A549 (cell line): ENCODE measurements at regions not wholly inside any gene's neighbourhood (a gene's known extent, or its start where the extent isn't known, plus 50 kb on each side); places are given as distances from the start of the nearest gene placed in this dataset.

Experiments used
- ATAC-seq, 2 experiments: fragments of 200-7000 bp in 1 of 2; fragments of >200 bp in 1 of 2; cut with Nextera tagmentation in 1 of 2; cut with Tn5 transposase in 1 of 2; 3 replicates each; pipeline versions ENCODE4 v1.8.0 to v1.9.1; 2018 to 2020; ENCODE audit warnings: mild to moderate bottlenecking in 1 of 2, moderate library complexity in 1 of 2
- CTCF ChIA-PET: fragments of 300-600 bp; sonication (Branson Sonifier 250); formaldehyde crosslinking; extraction: SDS; loops from one replicate; lab custom pipeline; 2021; ENCODE audit warnings: antibody characterized with exemption, inconsistent platforms; lab: Yijun Ruan, JAX
- POLR2A ChIA-PET: fragments of 350-600 bp; formaldehyde crosslinking; extraction: SDS; loops from one replicate; lab custom pipeline; 2021; ENCODE audit warnings: antibody characterized with exemption, inconsistent platforms; lab: Yijun Ruan, JAX
- DNase-seq, 2 experiments: peaks; one replicate each; pipeline versions ENCODE4 v3.0.0 to v3.0.0-alpha.2; 2011 to 2016; ENCODE audit warnings: low read depth in 1 of 2, low spot score in 1 of 2
- FAIRE-seq: peaks from 2 replicates; lab custom pipeline; 2011; peaks lifted over from hg19 to GRCh38; lab: Jason Lieb, UNC
- H3K27ac ChIP-seq, 2 experiments: fragments of >200 bp; sonication (Bioruptor Twin); formaldehyde crosslinking; 3 replicates each; pipeline ENCODE4 v1.5.1; 2016 to 2017
- H3K4me1 ChIP-seq: fragments of >200 bp; sonication (Bioruptor Twin); formaldehyde crosslinking; 3 replicates; pipeline ENCODE4 v1.6.1; 2016
- H3K4me2 ChIP-seq: fragments of >200 bp; sonication (Bioruptor Twin); formaldehyde crosslinking; 3 replicates; pipeline ENCODE4 v1.6.1; 2016
- H3K4me3 ChIP-seq: fragments of >200 bp; sonication (Bioruptor Twin); formaldehyde crosslinking; 3 replicates; pipeline ENCODE4 v1.5.1; 2016
- H3K9me3 ChIP-seq: fragments of >200 bp; sonication (Bioruptor Twin); formaldehyde crosslinking; 3 replicates; pipeline ENCODE4 v1.6.1; 2016
- BHLHE40 ChIP-seq: IDR thresholded peaks from 2 replicates; pipeline ENCODE4 v1.6.1; 2012; ENCODE audit warnings: low read depth, low read length, inconsistent platforms
- CBX2 ChIP-seq: fragments of 200-600 bp; sonication (generic); IDR thresholded peaks from 2 replicates; pipeline ENCODE4 v1.6.1; 2016; ENCODE audit warnings: low read depth, mild to moderate bottlenecking, borderline replicate concordance
- CBX8 ChIP-seq: fragments of 200-600 bp; sonication (generic); IDR thresholded peaks from 2 replicates; pipeline ENCODE4 v1.6.1; 2016
- CEBPB ChIP-seq, 2 experiments: fragments of >200 bp in 1 of 2; sonication (Bioruptor Twin) in 1 of 2; formaldehyde crosslinking in 1 of 2; IDR thresholded peaks; 2 replicates each; pipeline ENCODE4 v1.6.1; 2012 to 2016
- CHD2 ChIP-seq: fragments of 150-350 bp; IDR thresholded peaks from 2 replicates; pipeline ENCODE4 v1.6.1; 2014; ENCODE audit warnings: low read length; ENCODE audit not compliant: partially characterized antibody
- CHD4 ChIP-seq: fragments of 200-600 bp; sonication (generic); IDR thresholded peaks from 2 replicates; pipeline ENCODE4 v1.6.1; 2016; ENCODE audit warnings: antibody characterized with exemption, mild to moderate bottlenecking, borderline replicate concordance
- EP300 ChIP-seq, 2 experiments: fragments of >200 bp; sonication (Bioruptor Twin); formaldehyde crosslinking; IDR thresholded peaks; 2 replicates in 1 of 2; 3 replicates in 1 of 2; pipeline ENCODE4 v1.6.1; 2016 to 2017
- FOXS1 ChIP-seq: fragments of 250-450 bp; sonication (Bioruptor Pico); IDR thresholded peaks from 2 replicates; pipeline ENCODE4 v1.5.0; 2020; ENCODE audit warnings: mild to moderate bottlenecking, moderate library complexity
- GATA3 ChIP-seq: IDR thresholded peaks from 2 replicates; pipeline ENCODE4 v1.6.1; 2012; ENCODE audit warnings: borderline replicate concordance
- HDAC2 ChIP-seq: fragments of 200-600 bp; sonication (generic); IDR thresholded peaks from 2 replicates; pipeline ENCODE4 v1.6.1; 2016
- HOXB5 ChIP-seq: fragments of 250-450 bp; sonication (Bioruptor Pico); IDR thresholded peaks from 2 replicates; pipeline ENCODE4 v1.5.0; 2020; ENCODE audit warnings: mild to moderate bottlenecking, moderate library complexity
- JUNB ChIP-seq: fragments of >200 bp; sonication (Bioruptor Twin); formaldehyde crosslinking; IDR thresholded peaks from 2 replicates; pipeline ENCODE4 v1.6.1; 2016
- MAFK ChIP-seq: fragments of 450-650 bp; IDR thresholded peaks from 2 replicates; pipeline ENCODE4 v1.6.1; 2014; ENCODE audit not compliant: partially characterized antibody
- NFE2L2 ChIP-seq: fragments of 150-350 bp; conservative IDR thresholded peaks from 2 replicates; pipeline ENCODE4 v1.6.1; 2014; ENCODE audit warnings: low read length
- NPAS2 ChIP-seq: fragments of 250-450 bp; sonication (Bioruptor Pico); IDR thresholded peaks from 2 replicates; pipeline ENCODE4 v1.8.0; 2022; ENCODE audit warnings: mild to moderate bottlenecking, moderate library complexity, borderline replicate concordance
- NR3C1 ChIP-seq: fragments of >200 bp; sonication (Bioruptor Twin); formaldehyde crosslinking; IDR thresholded peaks from 3 replicates; pipeline ENCODE4 v1.6.1; 2017
- POLR2A ChIP-seq: IDR thresholded peaks from 2 replicates; pipeline ENCODE4 v1.6.1; 2012; ENCODE audit warnings: mild to moderate bottlenecking, low read length
- POLR2AphosphoS2 ChIP-seq: conservative IDR thresholded peaks from 2 replicates; pipeline ENCODE4 v1.6.1; 2012; ENCODE audit warnings: low read length, improper control_type of control experiment, inconsistent platforms
- RAD21 ChIP-seq, 2 experiments: fragments of >200 bp in 1 of 2; sonication (Bioruptor Twin) in 1 of 2; formaldehyde crosslinking in 1 of 2; IDR thresholded peaks in 1 of 2; conservative IDR thresholded peaks in 1 of 2; 2 replicates in 1 of 2; 3 replicates in 1 of 2; pipeline ENCODE4 v1.6.1; 2012 to 2018; ENCODE audit warnings: inconsistent platforms in 1 of 2
- RCOR1 ChIP-seq: fragments of 150-350 bp; IDR thresholded peaks from 2 replicates; pipeline ENCODE4 v1.6.1; 2014; ENCODE audit warnings: antibody characterized with exemption, low read length, low read depth
- RFX5 ChIP-seq: fragments of 450-650 bp; IDR thresholded peaks from 2 replicates; pipeline ENCODE4 v1.7.1; 2014; ENCODE audit warnings: antibody characterized with exemption, mild to moderate bottlenecking, moderate library complexity
- RNF2 ChIP-seq: fragments of 200-600 bp; sonication (generic); IDR thresholded peaks from 2 replicates; pipeline ENCODE4 v1.6.1; 2016; ENCODE audit warnings: low read depth, mild to moderate bottlenecking, antibody characterized with exemption, moderate library complexity, borderline replicate concordance
- SMC3 ChIP-seq: fragments of >200 bp; sonication (Bioruptor Twin); formaldehyde crosslinking; IDR thresholded peaks from 3 replicates; pipeline ENCODE4 v1.6.1; 2018; ENCODE audit warnings: inconsistent platforms
- SREBF2 ChIP-seq: fragments of 450-650 bp; IDR thresholded peaks from 2 replicates; pipeline ENCODE4 v1.6.1; 2014; ENCODE audit warnings: mild to moderate bottlenecking, moderate library complexity
- TP53 ChIP-seq: fragments of 250-450 bp; sonication (Bioruptor Pico); IDR thresholded peaks from 2 replicates; pipeline ENCODE4 v1.5.0; 2021; ENCODE audit warnings: mild to moderate bottlenecking, moderate library complexity
- ZC3H11A ChIP-seq: fragments of 450-650 bp; IDR thresholded peaks from 2 replicates; pipeline ENCODE4 v1.6.1; 2014; ENCODE audit warnings: antibody characterized with exemption, mild to moderate bottlenecking
- ZSCAN20 ChIP-seq: fragments of 250-450 bp; sonication (Bioruptor Pico); IDR thresholded peaks from 2 replicates; pipeline ENCODE4 v1.8.0; 2022; ENCODE audit warnings: mild to moderate bottlenecking, moderate library complexity
- WGBS: methylation state at CpG from one replicate; pipeline ENCODE4 v1.1.6; 2017; ENCODE audit errors: missing lambda C conversion rate; 5-methylcytosine and 5-hydroxymethylcytosine counted together
- TF ChIP-seq, protein P1 (sequence below): fragments of 450-650 bp; IDR thresholded peaks from 2 replicates; pipeline ENCODE4 v1.6.1; 2014; ENCODE audit warnings: antibody characterized with exemption
- TF ChIP-seq, protein P2 (sequence below): fragments of >200 bp; sonication (Bioruptor Twin); formaldehyde crosslinking; IDR thresholded peaks from 3 replicates; pipeline ENCODE4 v1.5.1; 2016

DNA sequence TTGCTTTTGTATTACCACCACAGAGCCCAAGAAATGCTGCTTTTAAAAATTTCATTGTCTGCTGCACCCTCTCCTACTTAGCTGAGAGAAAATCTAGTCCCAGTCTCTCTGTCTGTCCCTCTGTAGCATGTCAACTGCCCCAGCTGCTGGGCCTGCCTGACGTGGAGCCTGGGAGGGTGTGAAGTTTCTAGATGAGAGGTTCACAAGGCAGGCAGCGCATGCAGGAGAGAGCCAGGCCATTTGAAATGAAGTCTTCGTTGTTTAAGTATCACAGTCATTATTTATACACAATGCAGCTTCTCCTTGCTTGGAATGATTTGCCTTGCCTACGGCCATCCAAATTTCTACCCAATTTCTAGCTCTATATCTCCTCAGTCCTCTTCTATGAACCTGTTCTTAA is 306.8 kb upstream of the PLXNA2 start:
- FAIRE-seq (no peak), ATAC-seq (no peak), DNase-seq (no peak)
- WGBS, result 21% methylated on average over 4 of the region's 4 CpGs
- Histone ChIP-seq H3K4me3 (no peak overlapping the region), H3K9me3 (no peaks in the 10 kb centered on the region), H3K4me2 (no peak overlapping the region), H3K27ac (no peak overlapping the region), H3K4me1 (no peaks in the 10 kb centered on the region)
- TF ChIP-seq CBX8, result no peak
- TF ChIP-seq, protein P1, sequence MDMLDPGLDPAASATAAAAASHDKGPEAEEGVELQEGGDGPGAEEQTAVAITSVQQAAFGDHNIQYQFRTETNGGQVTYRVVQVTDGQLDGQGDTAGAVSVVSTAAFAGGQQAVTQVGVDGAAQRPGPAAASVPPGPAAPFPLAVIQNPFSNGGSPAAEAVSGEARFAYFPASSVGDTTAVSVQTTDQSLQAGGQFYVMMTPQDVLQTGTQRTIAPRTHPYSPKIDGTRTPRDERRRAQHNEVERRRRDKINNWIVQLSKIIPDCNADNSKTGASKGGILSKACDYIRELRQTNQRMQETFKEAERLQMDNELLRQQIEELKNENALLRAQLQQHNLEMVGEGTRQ, result no peak
- TF ChIP-seq NPAS2 (CRISPR knock-in tag), result no peak
- ChIA-PET CTCF (no interaction called here), POLR2A (no interaction called here)

DNA sequence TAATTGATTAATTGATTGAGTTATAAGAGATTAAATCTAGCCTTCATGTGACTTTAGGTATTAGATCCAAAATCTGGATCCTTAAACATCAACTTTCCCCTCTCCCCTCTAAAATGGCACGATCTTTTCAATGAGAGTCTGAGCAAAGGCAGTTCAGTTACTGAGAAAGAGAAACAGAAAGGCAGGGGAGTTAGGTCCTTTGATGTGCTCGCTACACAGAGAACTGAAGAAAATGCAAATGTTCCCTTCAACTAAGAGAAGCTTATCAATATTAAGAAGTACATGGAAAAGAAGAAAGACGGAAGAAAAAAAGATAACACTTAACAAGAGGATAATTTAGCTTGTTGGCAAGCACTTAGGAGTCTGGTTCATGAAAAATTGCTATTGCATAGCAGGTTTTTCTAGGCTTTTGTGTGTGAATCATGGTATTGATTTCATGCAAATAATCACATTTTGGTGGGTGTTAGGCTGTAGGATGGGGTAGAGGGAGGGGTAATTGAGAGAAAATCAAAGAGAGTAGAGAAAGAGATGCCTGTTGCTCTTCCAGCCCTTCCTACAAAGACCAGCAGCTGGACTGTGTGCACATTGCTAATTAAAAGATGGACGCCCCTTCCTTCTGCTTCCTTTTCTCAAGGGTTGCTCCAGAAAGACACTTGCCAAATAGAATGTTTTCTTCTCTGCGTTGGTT is 307.6 kb upstream of the PLXNA2 start:
- TF ChIP-seq RCOR1 (no peak), HOXB5 (CRISPR knock-in tag) (no peak), BHLHE40 (no peak), POLR2AphosphoS2 (no peak), FOXS1 (no peak), RNF2 (no peak), CHD2 (no peak), POLR2A (no peak), MAFK (no peak), TP53 (CRISPR knock-in tag) (no peak), SREBF2 (no peak), ZSCAN20 (CRISPR knock-in tag) (no peak), ZC3H11A (no peak), NR3C1 (no peak), CEBPB (IDR thresholded peaks at IDR 0.05) (no peak)
- TF ChIP-seq, protein P1, result no peak
- TF ChIP-seq, protein P2, sequence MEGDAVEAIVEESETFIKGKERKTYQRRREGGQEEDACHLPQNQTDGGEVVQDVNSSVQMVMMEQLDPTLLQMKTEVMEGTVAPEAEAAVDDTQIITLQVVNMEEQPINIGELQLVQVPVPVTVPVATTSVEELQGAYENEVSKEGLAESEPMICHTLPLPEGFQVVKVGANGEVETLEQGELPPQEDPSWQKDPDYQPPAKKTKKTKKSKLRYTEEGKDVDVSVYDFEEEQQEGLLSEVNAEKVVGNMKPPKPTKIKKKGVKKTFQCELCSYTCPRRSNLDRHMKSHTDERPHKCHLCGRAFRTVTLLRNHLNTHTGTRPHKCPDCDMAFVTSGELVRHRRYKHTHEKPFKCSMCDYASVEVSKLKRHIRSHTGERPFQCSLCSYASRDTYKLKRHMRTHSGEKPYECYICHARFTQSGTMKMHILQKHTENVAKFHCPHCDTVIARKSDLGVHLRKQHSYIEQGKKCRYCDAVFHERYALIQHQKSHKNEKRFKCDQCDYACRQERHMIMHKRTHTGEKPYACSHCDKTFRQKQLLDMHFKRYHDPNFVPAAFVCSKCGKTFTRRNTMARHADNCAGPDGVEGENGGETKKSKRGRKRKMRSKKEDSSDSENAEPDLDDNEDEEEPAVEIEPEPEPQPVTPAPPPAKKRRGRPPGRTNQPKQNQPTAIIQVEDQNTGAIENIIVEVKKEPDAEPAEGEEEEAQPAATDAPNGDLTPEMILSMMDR, result no peak
- Histone ChIP-seq H3K4me2 (no peak overlapping the region), H3K4me1 (no peaks in the 10 kb centered on the region), H3K9me3 (no peaks in the 10 kb centered on the region), H3K27ac (no peak overlapping the region), H3K4me3 (no peak overlapping the region)
- ChIA-PET CTCF (no interaction called here), POLR2A (no interaction called here)
- no peak for ATAC-seq
- WGBS, result 4% methylated on average over 5 of the region's 5 CpGs
- no peak for FAIRE-seq
- DNase-seq, result no peak

DNA sequence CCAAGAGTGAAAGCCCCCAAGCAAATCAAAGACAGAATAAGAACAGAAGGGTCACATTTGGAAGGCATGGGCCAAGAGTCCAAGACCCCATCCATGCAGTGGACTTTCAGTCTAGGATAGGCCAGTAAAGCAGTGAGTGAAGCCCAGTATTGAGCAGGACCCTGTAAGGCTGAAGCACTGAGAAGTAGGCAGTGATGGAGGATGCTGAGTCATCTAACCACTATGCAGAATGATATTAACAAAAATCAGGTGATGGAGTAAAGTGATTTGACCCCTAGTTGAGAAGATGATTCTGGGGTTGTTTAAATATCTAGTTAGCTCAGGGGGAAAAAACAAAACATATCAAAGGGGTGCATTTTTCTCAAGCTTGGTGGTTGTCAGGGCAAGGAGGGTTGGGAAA is 308.7 kb upstream of the PLXNA2 start:
- ATAC-seq (no peak), FAIRE-seq (no peak), DNase-seq (no peak)
- H3K4me1 ChIP-seq, result no peaks in the 10 kb centered on the region
- ChIA-PET CTCF (no interaction called here), POLR2A (no interaction called here)
- no peaks in the 10 kb centered on the region for H3K9me3 ChIP-seq
- H3K27ac ChIP-seq, result no peak overlapping the region
- TF ChIP-seq RAD21 (conservative IDR thresholded peaks at IDR 0.05 in 1 of 2, IDR thresholded peaks at IDR 0.05 in 1 of 2) (no peak), EP300 (IDR thresholded peaks at IDR 0.05) (no peak), RFX5 (no peak), NPAS2 (CRISPR knock-in tag) (no peak), SMC3 (no peak), NFE2L2 (no peak), GATA3 (no peak), CHD4 (no peak), HDAC2 (no peak), JUNB (no peak), POLR2AphosphoS2 (no peak), CEBPB (IDR thresholded peaks at IDR 0.05) (no peak), CBX2 (no peak)
- H3K4me3 ChIP-seq, result no peak overlapping the region
- no peak overlapping the region for H3K4me2 ChIP-seq
